OCI-M2 (cell line): ENCODE measurements at regions not wholly inside any gene's neighbourhood (a gene's known extent, or its start where the extent isn't known, plus 50 kb on each side); places are given as distances from the start of the nearest gene placed in this dataset.

Experiments used
- DNase-seq: peaks from one replicate; lab custom pipeline; 2025; ENCODE audit not compliant: unreplicated experiment; lab: John Stamatoyannopoulos, UW

DNA sequence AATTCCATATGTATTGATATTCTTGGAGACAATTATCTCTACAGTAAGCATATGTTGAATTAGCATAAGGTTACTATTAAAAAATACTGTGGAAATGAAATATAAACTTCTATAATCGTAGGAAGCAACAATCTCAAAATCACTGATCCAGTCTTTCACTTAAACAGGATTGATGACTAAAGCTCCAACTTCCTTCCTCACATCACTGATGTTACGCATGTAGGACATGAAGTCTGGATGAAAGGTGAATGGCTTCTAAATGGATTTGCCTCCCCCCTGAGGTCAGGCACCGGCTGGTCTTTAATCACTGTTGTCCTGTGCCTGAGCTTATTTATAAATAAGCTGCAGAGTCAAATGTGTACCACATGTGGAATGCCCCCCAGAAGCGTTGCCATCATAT, 157.1 kb upstream of the NFIB start:
- DNase-seq = no peak

DNA sequence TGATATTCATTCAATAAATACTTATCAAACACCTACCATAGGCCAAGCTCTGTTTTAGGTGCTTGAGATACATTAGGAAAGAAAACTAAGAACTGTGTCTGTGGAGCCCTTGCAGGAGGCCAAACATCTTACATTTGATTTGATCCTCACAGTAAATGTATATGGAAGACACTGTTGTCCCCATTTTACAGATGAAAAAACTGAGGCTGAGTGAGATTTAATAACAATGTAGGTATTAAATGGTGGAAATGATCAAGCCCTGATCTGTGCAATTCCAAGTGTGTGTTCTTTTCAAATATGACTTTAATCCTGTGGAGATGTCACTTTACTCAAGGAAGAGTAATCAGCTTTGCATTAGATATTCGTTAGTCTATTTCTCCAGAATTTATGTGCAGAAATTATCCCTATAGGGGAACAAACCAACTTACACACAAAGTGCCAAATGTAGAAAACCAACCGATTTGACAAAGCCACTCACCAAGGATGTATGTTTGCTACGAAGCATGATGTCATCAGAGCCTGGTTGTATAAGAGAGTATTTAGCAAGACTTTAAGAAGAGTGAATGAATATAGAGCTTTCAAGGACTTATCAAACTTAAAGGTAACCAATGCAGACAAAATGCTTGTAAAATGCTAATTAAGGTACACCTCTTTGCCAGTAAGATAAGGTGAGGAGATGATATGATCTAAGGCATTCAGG, 153.9 kb upstream of the NFIB start:
- DNase-seq = no peak

DNA sequence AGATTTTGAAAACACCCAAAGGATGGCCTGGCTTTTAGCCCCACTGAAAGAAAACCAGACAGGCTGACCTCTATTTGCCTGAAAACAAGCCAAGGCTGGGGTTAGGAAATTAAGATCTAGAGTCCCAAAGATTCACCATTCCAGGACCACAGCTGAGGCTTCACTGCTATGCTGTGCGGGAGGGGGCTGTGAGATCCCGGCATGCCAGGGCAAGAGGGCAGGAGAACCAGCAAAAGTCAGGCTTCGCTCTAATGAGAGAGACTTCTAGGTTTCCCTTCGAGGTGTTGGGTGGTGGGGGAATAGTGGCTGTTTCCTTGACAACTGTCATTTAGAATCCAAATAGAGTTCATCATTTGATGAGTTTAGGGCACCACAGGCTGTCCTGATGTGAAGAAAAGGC, 152.9 kb upstream of the NFIB start:
- DNase-seq = no peak

DNA sequence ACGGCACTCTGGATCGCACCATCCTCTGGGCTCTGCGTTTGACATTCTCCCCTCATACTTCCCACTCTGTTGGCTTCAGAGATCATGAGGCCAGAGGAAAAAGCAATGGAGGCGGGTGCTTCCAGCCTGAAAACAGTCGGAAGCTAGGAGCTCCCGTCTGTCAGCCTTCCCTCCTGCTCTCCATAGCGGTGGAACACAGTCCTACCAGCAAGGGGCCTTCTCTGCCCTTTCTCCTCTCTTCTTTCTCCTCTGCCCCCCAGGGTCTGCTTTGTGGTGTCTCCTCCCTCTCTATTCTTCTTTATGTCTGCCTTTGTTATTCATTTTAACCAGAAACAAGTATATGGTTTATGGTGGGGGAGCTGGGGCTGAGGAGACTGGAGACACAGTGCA, 152.5 kb upstream of the NFIB start:
- no peak for DNase-seq

DNA sequence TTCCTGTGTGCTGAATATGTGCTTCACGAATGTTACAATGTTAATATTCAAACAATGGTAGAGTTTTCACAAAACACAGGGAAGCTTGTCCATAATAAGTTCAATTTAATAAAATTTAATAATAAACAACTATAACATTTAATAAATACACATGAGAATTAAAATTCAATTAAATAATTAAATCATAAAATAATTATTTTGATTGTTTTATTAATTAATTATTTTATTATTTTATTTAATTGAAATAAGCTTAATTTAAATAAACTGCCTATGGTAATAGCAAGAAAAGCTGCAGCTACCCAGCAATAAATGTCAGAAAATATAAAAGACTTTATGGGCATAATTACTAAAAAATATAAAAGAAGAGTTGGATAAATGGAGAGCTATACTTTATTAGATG, 149.0 kb upstream of the NFIB start:
- no peak for DNase-seq

DNA sequence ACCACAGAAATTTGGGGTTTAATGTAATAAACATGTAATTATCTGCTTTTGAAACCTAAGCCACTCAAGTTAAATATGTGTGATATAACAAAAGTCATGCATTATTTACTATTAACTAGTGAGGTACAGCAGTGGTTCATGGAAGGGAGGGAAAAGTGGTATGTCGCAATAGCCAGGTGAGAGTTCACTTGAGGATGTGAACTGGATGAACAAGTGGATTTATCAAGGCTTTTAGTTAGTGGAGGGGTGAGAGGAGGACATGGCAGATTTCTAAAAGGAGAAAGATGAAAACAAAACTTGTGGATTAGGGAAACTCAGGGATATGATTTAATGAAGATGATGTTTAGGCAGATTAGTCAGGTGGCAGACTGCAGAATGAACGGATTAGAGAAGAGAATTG, 141.3 kb upstream of the NFIB start:
- no peak for DNase-seq

DNA sequence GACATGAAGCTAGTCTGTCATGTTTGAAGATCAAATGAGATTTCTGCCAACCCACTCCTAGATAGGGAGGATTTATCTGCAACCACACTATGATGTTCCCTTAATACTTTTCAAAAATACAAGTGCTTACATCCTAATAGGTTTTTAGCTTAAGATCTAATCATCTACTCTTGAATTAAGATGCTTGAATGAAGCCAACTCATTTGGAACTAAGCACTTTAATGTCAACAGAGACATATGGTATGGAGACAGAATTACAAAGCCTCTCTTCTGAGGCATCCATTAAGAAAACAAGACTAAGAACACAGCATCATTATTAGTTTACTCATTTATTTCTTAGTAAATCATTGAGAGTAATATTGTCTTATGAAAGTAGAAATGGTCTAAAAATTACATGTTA, 139.3 kb upstream of the NFIB start:
- no peak for DNase-seq

DNA sequence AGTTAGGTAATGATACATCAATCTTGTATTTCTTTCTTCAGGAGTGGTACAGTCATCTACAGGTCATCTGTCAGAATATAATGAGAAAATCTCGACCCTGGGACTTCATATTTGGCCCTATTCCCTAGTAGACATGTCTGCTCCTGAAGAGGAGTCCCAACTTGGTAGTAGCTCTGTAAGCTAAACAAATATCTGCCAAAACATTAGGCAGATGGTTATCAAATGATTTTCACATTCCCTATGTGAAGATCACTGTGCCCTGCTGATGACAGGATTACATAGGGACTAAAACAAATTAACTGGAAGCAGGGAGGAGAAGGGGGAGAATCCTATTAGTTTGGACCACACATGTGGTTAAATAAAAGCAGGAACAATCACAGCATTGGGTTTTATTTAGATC, 138.6 kb upstream of the NFIB start:
- no peak for DNase-seq

DNA sequence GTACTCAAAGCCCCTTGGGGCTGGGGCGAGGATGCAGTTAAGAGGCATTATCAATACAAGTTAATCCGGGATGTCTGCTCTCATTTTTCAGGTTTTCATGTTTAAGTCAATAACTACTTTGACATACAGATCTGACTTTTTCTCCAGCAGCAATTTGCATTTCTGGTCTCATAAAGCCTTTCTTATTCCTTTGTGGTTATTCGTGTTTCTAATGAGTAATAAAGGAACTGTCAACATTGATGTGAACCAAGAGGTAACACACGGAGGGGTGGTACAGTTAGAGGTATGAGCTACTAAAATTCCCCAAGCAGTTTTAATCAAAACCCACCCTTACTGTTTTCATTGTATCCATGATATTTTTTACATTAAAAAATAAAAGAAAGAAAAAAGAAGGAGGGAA, 138.0 kb upstream of the NFIB start:
- DNase-seq = no peak

DNA sequence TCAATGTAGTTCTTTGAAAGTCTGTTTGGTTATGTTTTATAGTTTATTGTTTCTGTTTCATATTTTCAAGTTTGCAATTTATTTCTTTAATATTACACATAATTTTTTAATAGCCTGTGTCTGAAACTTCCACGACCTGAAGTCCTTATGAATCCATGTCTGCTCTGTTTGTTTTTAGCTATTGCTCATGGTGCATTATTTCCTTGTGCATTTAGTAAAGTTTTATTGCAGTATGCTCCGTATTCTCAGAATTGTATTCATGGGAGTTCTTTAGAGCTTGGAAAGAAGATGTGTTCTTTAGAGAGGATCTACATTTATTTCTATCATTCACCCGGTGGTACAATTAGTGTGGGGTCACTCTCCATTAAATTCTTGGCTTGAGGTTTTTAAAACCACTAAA, 133.2 kb upstream of the NFIB start:
- no peak for DNase-seq

DNA sequence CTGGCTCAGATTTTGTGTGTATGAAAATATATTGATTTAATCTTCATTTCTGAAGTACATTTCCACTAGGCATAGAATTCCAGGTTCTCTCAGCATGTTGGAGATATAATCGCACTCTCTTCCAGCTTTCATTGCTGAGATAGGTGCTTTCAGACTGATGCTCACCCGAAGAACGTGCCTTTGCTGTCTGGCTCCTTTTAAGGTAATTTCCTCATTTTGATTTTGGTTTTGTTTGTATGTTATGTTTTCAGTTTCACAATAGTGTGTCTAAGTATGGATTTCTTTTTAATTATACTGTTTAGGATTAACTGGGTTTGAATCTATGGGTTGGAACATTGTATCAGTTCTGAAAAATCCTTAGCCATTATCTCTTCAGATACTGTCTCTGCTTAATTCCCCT, 132.0 kb upstream of the NFIB start:
- no peak for DNase-seq

DNA sequence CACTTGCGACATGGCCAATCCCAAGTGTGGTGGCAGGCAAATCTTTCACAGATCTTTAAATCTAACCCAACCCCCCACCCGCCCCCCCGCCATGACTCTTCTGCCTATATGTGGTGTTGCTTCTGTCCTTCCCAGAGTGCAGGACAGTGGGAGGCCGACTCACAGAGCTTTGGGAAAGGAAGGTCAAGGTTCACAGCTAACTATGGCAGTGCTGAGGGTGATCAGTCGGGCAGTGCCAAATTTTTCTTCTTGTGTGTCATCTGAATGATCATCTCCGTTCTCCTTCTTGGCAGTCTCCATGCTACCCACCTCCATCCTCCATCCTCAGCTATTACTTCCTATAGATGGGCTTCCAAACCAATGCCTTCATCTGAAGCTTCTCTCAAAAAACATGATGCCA, 129.0 kb upstream of the NFIB start:
- DNase-seq = no peak

DNA sequence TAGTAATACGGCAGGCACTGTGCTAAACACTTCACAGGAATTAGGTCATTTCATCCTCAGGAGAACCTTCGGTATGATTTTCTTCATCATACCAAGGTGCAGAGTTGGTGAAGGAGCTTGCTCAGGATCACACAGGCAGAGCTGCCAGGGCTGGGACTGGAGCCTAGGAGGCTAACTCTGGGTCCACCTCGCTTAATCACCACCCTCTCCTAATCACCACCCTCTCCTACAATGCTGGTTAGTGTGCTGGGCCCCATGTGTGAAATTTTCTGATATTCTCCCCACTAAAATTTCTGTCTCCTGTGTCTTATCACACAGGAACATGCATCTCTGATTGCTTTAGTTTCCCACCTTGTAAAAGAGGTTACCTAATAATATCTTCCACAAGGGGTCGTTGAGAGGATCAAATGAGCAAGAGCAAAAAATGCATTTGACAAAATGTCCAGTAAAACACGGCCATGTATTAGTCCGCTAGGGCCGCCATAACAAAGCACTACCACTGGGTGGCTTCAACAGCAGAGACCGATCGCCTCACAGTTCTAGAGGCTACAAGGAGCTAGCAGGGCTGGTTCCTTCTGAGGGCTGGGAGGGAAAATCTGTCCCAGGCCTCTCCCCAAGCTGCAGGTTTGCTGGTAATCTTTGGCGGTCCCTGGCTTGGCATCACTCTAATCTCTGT, 128.2 kb upstream of the NFIB start:
- no peak for DNase-seq

DNA sequence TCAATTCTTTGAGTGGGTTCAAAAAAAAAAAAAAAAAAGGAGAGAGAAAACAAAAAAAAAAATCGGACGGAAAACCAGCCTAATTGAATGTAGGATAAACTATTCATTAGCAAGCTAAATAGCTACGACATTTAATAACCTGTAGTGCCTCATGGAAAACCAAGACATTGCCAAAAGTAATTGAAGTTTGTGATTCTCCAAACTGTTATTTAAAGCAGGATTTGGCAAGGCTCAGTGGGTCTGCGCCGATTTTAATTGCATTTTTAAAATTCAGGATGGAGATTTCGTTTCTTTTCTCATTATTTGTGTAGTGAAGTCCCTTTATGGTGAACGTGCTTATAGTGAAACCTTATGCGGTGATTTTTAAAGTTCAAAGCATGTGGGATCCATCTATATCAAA, 127.2 kb upstream of the NFIB start:
- no peak for DNase-seq

DNA sequence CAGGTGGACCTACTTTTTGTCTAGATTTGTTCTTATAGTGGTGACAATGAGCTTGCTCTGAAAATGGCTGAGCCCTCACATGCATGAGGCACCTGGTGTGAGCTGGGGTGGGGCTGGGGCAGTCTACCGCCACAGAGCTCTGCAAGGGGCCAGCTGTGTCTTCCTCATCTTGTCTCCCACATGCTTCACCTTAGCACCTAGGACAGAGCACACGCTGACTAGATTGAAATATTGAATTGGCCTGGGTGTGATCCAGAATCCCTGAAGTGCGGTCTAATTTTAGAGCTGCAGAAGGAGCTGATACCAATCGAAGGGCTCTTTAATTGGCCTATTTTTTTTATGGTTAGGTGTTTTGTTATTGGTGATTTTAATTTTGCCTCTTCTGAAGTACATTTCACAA, 126.1 kb upstream of the NFIB start:
- no peak for DNase-seq

DNA sequence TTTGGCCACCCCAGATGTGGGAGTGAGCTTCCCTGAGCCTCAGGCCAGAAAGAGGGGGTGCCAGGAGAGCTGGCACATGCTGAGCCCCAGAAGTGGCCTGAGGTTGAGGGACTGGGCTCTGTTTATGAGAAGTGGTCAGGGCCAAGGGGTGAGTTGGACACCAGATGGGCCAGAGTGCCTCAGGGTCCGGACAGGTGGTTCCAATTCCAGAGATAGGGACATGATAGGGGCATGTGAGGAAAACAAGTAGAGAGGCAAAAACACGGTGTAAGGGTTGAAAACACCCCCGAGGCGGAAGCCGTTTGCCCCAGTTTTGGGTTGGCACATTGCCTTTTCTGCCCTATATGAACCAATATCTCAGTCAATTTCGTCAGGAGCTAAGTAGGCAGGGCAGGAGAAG, 125.6 kb upstream of the NFIB start:
- no peak for DNase-seq

DNA sequence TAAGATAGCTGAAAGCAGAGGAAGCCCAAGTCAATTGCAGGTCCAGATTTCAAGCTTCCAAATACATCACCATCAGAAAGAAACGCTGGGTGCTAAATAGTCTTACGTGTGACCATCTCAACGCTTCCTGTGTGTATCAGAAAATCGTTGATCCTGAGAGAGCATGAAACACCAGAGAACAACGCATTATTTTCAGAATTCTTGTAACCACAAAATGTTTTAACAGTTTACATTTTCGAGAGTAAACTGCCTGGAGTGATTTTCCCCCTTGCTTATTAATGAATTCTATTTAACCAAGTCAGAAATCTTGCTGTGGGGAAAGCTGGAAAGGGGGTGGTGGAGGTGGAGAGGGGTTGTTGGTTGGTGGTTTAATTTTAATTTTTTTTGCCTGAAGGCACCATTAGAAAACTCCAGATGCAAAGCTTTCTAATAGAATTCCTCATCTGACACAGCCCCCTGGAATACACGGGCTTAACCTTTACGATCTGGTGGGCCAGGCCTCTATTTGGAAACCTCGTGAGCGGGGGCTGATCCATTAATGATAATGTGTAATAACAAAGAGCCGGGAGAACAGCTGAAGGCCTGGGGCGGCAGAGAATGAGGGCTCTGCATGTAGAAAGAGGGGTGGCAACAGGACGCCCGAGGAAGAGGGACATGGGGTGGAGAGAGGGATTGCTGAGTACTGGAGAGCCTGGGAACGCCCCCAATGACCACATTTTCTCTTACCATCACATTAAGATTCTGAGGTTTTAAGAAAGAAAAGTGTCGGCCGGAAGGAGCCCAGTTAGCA, 124.5 kb upstream of the NFIB start:
- DNase-seq = no peak

DNA sequence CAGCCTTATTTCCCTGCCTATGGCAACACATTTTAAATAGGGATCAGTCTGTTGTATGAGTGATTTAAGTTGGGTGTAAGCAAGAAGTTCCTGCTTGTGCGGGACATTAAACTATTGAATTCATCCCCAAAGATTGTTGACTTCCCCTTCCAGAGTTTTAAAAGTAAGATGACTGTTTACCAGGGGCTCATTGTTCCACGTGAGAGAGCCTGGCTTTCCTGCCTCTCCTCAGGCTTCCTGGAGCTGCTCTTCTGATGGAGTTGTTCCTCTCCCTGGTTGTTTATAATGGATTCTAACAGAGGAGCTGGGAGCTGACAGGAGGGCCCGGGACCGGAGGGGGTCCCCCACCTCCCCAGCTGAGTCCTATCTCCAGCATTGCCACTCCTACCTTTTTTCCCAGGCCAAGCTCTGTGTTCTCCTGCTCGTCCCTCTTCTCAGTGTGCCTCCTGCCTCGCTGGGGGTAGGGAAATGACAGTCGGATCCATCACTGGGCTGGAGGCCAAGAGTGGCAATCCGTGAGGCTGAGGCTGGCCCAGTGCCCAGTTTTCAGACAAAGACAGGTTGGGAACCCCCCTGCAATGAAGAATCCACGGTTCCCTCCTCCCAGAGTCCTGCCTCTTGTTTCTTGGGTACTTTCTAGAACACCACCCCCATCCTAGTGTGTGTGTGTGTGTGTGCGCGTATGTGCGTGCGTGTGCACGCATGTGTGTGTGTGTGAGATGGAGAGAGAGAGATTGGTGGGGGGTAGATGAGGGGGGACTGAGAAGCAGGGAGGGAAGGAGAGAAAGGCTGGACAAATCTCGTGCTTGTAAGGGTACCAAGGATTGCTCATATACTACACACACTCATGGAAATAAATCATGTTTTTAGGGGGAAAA, 123.7 kb upstream of the NFIB start:
- no peak for DNase-seq

DNA sequence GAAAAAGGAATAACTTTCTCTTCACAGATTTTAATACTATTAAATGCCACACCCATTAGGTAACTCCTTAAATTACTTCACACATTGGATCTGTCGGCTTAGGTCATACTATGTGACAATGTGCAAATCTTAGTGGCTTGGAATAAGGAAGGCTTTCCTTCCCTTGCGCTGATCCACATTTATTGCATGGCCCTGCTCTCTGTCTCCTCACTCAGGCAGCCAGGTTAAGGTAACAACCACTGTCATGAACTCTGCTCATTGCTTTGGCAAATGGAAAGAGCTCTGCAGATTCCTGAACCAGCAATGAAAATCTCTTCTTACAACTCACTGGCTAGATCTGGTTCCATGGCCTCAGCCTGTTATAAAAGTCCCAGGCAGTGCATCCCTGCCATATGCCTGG, 121.9 kb upstream of the NFIB start:
- no peak for DNase-seq

DNA sequence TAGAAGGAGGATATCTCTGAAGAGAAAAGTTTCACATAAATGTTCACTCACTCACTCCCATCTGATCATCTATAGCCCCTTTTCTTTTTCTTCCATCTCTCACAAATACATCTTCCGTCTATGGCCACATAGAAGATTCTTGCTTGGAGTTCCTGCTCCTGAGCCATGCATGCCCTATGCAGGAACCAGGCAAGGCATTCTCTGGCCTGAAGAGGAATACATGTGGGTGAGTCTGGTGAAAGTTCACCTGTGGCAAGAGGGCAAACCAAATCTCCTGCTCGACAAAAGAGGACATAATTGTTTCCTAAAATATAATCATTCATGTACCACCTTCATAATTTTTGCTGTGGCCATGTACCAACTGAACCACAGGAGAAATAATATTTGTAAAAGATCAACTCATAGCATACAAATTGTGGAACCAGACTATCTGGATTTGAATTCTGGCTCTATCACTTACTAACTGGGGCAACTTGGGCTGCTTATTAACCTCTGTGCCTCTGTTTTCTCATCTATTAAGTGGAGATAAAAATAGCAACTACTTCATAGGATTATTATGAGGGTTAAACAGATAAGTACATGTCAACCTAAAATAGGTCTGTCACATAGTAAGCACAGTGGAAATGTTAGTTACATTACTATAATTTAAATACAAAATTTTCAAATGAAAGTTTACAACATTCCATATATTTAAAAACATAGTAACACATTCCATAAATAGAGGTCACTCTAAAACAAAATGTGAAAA, 121.2 kb upstream of the NFIB start:
- no peak for DNase-seq

DNA sequence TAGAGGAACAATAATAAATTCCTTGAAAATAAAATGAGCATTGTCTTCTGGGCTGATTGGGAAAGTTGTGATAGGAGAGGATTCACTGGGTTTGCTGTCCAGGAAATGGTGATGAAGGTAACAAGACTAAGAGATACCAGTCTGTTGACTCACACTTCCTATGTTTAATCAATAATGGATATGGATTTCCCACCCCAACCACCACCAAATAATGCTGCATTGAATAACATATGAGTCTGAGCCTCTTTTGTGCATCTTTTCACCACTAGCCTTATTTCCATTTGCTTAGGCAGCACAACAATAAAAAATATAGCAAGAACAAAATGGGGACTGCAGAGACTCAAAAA, 120.2 kb upstream of the NFIB start:
- DNase-seq = no peak
